MM.1S (cell line): ENCODE measurements at regions not wholly inside any gene's neighbourhood (a gene's known extent, or its start where the extent isn't known, plus 50 kb on each side); places are given as distances from the start of the nearest gene placed in this dataset.

Experiments used
- DNase-seq: peaks from one replicate; pipeline ENCODE4 v3.0.0-alpha.2; 2015
- H2AFZ ChIP-seq: fragments of 300-600 bp; sonication (generic); 2 replicates; pipeline ENCODE4 v1.6.0; 2016; ENCODE audit warnings: antibody characterized with exemption, low read length
- H3F3A ChIP-seq: fragments of 300-600 bp; sonication (generic); 2 replicates; pipeline ENCODE4 v1.6.1; 2016; ENCODE audit warnings: mild to moderate bottlenecking, antibody characterized with exemption, low read length, moderate library complexity, mixed read lengths; ENCODE audit not compliant: insufficient read depth
- H3K27ac ChIP-seq: fragments of 300-600 bp; sonication (generic); 2 replicates; pipeline ENCODE4 v1.5.1; 2016; ENCODE audit warnings: mild to moderate bottlenecking, low read length
- H3K27me3 ChIP-seq: fragments of 300-600 bp; sonication (generic); replicated peaks from 2 replicates; pipeline ENCODE4 v1.6.0; 2016; ENCODE audit warnings: low read length; ENCODE audit not compliant: insufficient read depth
- H3K36me3 ChIP-seq: fragments of 300-600 bp; sonication (generic); replicated peaks from 2 replicates; pipeline ENCODE4 v1.6.1; 2016; ENCODE audit warnings: mild to moderate bottlenecking, low read length, mixed read lengths; ENCODE audit not compliant: insufficient read depth
- H3K4me1 ChIP-seq: fragments of 300-600 bp; sonication (generic); 2 replicates; pipeline ENCODE4 v1.6.1; 2016; ENCODE audit warnings: low read length, mixed read lengths
- H3K4me2 ChIP-seq: fragments of 300-600 bp; sonication (generic); 2 replicates; pipeline ENCODE4 v1.6.0; 2016; ENCODE audit warnings: low read depth, low read length
- H3K4me3 ChIP-seq: fragments of 300-600 bp; sonication (generic); 2 replicates; pipeline ENCODE4 v1.5.1; 2016; ENCODE audit warnings: low read length, mixed read lengths
- H3K79me2 ChIP-seq: fragments of 300-600 bp; sonication (generic); 2 replicates; pipeline ENCODE4 v1.6.1; 2016; ENCODE audit warnings: mixed run types, low read length, mixed read lengths
- H3K9ac ChIP-seq: fragments of 300-600 bp; sonication (generic); 2 replicates; pipeline ENCODE4 v1.6.1; 2016; ENCODE audit warnings: low read length, mixed read lengths
- H3K9me2 ChIP-seq: fragments of 300-600 bp; sonication (generic); replicated peaks from 2 replicates; pipeline ENCODE4 v1.6.1; 2016; ENCODE audit warnings: mild to moderate bottlenecking, low read length, mixed read lengths; ENCODE audit not compliant: insufficient read depth
- H3K9me3 ChIP-seq: fragments of 300-600 bp; sonication (generic); replicated peaks from 2 replicates; pipeline ENCODE4 v1.6.1; 2016; ENCODE audit warnings: mild to moderate bottlenecking, low read length, mixed read lengths; ENCODE audit not compliant: insufficient read depth
- H4K20me1 ChIP-seq: fragments of 300-600 bp; sonication (generic); 2 replicates; pipeline ENCODE4 v1.6.1; 2016; ENCODE audit warnings: mild to moderate bottlenecking, low read length, moderate library complexity, mixed read lengths; ENCODE audit not compliant: insufficient read depth
- CTCF ChIP-seq: fragments of 300-600 bp; sonication (generic); IDR thresholded peaks from 2 replicates; pipeline ENCODE4 v1.5.1; 2016; ENCODE audit warnings: antibody characterized with exemption, low read length, mixed read lengths
- EZH2 ChIP-seq: fragments of 300-600 bp; sonication (generic); optimal IDR thresholded peaks from 2 replicates; pipeline ENCODE3; 2017; ENCODE audit warnings: low read depth, mild to moderate bottlenecking, antibody characterized with exemption, low read length, mixed read lengths
- EZH2phosphoT487 ChIP-seq: fragments of 300-600 bp; sonication (generic); IDR thresholded peaks from 2 replicates; pipeline ENCODE4 v1.6.1; 2018; ENCODE audit warnings: antibody characterized with exemption, low read length

GRCh38 chr2:226573158-226573557, 226.5 kb downstream of the IRS1 start:
- H3K4me2 ChIP-seq: no peak overlapping the region
- no peak overlapping the region for H3K27ac ChIP-seq
- no peak for DNase-seq
- no peak for TF ChIP-seq EZH2
- no peak for TF ChIP-seq EZH2phosphoT487
- no peak for TF ChIP-seq CTCF
- H3K36me3 ChIP-seq: no peaks in the 10 kb centered on the region
- no peaks in the 10 kb centered on the region for H3F3A ChIP-seq
- H3K79me2 ChIP-seq: no peaks in the 10 kb centered on the region
- H3K9me2 ChIP-seq: no peaks in the 10 kb centered on the region
- H3K4me3 ChIP-seq: no peak overlapping the region
- no peaks in the 10 kb centered on the region for H3K27me3 ChIP-seq
- no peaks in the 10 kb centered on the region for H3K4me1 ChIP-seq
- no peaks in the 10 kb centered on the region for H3K9me3 ChIP-seq
- H2AFZ ChIP-seq: no peak overlapping the region
- H4K20me1 ChIP-seq: no peaks in the 10 kb centered on the region
- no peak overlapping the region for H3K9ac ChIP-seq

- no peaks in the 10 kb centered on the region for H3K79me2 ChIP-seq
- no peaks in the 10 kb centered on the region for H3K27me3 ChIP-seq
- no peak for TF ChIP-seq CTCF
- TF ChIP-seq EZH2: no peak
- TF ChIP-seq EZH2phosphoT487: no peak
- no peaks in the 10 kb centered on the region for H3K9me3 ChIP-seq
- no peak overlapping the region for H2AFZ ChIP-seq
- H3F3A ChIP-seq: no peaks in the 10 kb centered on the region
- no peak overlapping the region for H3K9ac ChIP-seq
- H3K4me1 ChIP-seq: peaks cover 4% of the 10 kb centered on the region; the same call in 1 of the 2 replicates
- no peaks in the 10 kb centered on the region for H4K20me1 ChIP-seq
- H3K36me3 ChIP-seq: no peaks in the 10 kb centered on the region
- no peaks in the 10 kb centered on the region for H3K9me2 ChIP-seq
- H3K4me3 ChIP-seq: no peak overlapping the region
- H3K27ac ChIP-seq: no peak overlapping the region
- no peak overlapping the region for H3K4me2 ChIP-seq
- peak; percentile 24 for DNase-seq
Observed at GRCh38 chr2:226564667-226565066, 235.0 kb downstream of the IRS1 start.

- Histone ChIP-seq H3K27me3 (no peaks in the 10 kb centered on the region), H3K4me2 (no peak overlapping the region), H3K36me3 (no peaks in the 10 kb centered on the region), H3K4me1 (peaks cover 4% of the 10 kb centered on the region; the same call in 1 of the 2 replicates), H3K9ac (no peak overlapping the region), H3K27ac (no peak overlapping the region), H3K9me2 (no peaks in the 10 kb centered on the region), H3K9me3 (no peaks in the 10 kb centered on the region), H4K20me1 (no peaks in the 10 kb centered on the region), H3F3A (no peaks in the 10 kb centered on the region), H3K4me3 (no peak overlapping the region), H2AFZ (no peak overlapping the region), H3K79me2 (no peaks in the 10 kb centered on the region)
- peak; percentile 25 for DNase-seq
- TF ChIP-seq EZH2phosphoT487 (no peak), EZH2 (no peak)
Observed at GRCh38 chr2:226561962-226562361, 237.7 kb downstream of the IRS1 start.

GRCh38 chr2:226560325-226560724, 239.3 kb downstream of the IRS1 start:
- Histone ChIP-seq H4K20me1 (no peaks in the 10 kb centered on the region), H3K4me1 (peaks cover 4% of the 10 kb centered on the region; the same call in 1 of the 2 replicates), H3K9ac (no peak overlapping the region), H3K36me3 (no peaks in the 10 kb centered on the region), H3K27ac (no peak overlapping the region), H3K4me3 (no peak overlapping the region), H3K9me3 (no peaks in the 10 kb centered on the region), H3K27me3 (no peaks in the 10 kb centered on the region), H3K79me2 (no peaks in the 10 kb centered on the region), H3K9me2 (no peaks in the 10 kb centered on the region), H3F3A (no peaks in the 10 kb centered on the region), H2AFZ (no peak overlapping the region), H3K4me2 (no peak overlapping the region)
- no peak for TF ChIP-seq EZH2phosphoT487
- no peak for TF ChIP-seq CTCF
- no peak for TF ChIP-seq EZH2
- no peak for DNase-seq
